ENCODE measurements at regions not wholly inside any gene's neighbourhood (a gene's known extent, or its start where the extent isn't known, plus 50 kb on each side); places are given as distances from the start of the nearest gene placed in this dataset.
"Not testable (repeated sequence)": the region's sequence is repeated elsewhere in the genome, so short reads cannot be mapped to it uniquely, and the experiment has no call there.

- Mint-ChIP-seq H3K4me1 (ENCODE audit: low read depth) (no peaks in the 10 kb centered on the region), H3K27ac (no peak overlapping the region), H3K27me3 (ENCODE audit: low read depth) (no peaks in the 10 kb centered on the region), H3K36me3 (ENCODE audit: low read depth) (no peaks in the 10 kb centered on the region), H3K4me3 (no peak overlapping the region), H3K9me3 (ENCODE audit: insufficient read depth) (peaks cover 8% of the 10 kb centered on the region)
- no peak for DNase-seq
- ChIA-PET CTCF (no interaction called here), POLR2A (no interaction called here)
- ATAC-seq, result no peak
These were observed 188.8 kb downstream of the MRPS30 start for GRCh38 chr5:44997506-44997905.

DNA sequence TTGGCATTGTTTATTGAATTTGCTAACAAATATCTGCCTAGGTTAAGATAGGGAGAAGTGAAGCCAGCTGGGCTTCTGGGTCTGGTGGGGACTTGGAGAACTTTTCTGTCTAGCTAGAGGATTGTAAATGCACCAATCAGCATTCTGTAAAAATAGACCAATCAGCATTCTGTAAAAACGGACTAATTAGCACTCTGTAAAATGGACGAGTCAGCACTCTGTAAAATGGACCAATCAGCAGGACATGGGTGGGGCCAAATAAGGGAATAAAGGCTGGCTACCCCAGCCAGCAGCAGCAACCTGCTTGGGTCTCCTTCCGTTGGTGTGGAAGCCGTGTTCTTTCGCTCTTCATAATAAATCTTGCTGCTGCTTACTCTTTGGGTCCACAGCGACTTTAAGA, 198.4 kb downstream of the MRPS30 start:
- ATAC-seq, H3K4me3 Mint-ChIP-seq: not testable (repeated sequence)

GRCh38 chr5:45017568-45017967, 208.8 kb downstream of the MRPS30 start:
- ChIA-PET POLR2A (no interaction called here), CTCF (no interaction called here)
- Mint-ChIP-seq H3K4me3 (no peak overlapping the region), H3K36me3 (ENCODE audit: low read depth) (no peaks in the 10 kb centered on the region), H3K27ac (no peak overlapping the region), H3K4me1 (ENCODE audit: low read depth) (no peaks in the 10 kb centered on the region), H3K9me3 (ENCODE audit: insufficient read depth) (no peaks in the 10 kb centered on the region), H3K27me3 (ENCODE audit: low read depth) (no peaks in the 10 kb centered on the region)
- DNase-seq (no peak), ATAC-seq (no peak)

More for the DNA sequence above, 198.4 kb downstream of the MRPS30 start:
- H3K9me3 Mint-ChIP-seq (ENCODE audit: insufficient read depth); POLR2A ChIA-PET; H3K4me1 Mint-ChIP-seq (ENCODE audit: low read depth); CTCF ChIA-PET; H3K36me3 Mint-ChIP-seq (ENCODE audit: low read depth); H3K27ac Mint-ChIP-seq; DNase-seq; H3K27me3 Mint-ChIP-seq (ENCODE audit: low read depth): not testable (repeated sequence)

DNA sequence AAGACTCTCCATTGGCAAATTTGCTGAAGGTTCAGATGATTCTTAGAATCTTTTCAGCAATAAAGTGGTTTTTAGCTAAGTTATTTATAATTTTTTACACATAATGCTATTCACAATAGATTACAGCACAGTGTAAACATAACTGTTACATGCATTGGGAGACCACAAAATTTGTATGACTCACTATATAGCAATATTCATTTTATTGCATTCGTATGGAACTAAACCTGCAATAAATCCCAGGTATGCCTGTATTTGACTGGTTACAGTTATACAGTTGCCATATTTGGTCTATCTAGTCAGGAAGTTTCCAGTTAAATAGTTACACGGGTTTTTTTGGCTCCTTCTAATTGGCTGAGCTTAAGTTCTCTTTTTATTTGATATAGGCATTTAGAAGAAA, 220.8 kb downstream of the MRPS30 start:
- ATAC-seq (no peak), DNase-seq (no peak)
- POLR2A ChIA-PET, result no interaction called here
- peaks cover 6% of the 10 kb centered on the region for H3K9me3 Mint-ChIP-seq (ENCODE audit: insufficient read depth)
- no peak overlapping the region for H3K4me3 Mint-ChIP-seq
- H3K4me1 Mint-ChIP-seq (ENCODE audit: low read depth), result no peaks in the 10 kb centered on the region
- no peaks in the 10 kb centered on the region for H3K36me3 Mint-ChIP-seq (ENCODE audit: low read depth)
- no peak overlapping the region for H3K27ac Mint-ChIP-seq
- CTCF ChIA-PET, result no interaction called here
- H3K27me3 Mint-ChIP-seq (ENCODE audit: low read depth), result no peaks in the 10 kb centered on the region

DNA sequence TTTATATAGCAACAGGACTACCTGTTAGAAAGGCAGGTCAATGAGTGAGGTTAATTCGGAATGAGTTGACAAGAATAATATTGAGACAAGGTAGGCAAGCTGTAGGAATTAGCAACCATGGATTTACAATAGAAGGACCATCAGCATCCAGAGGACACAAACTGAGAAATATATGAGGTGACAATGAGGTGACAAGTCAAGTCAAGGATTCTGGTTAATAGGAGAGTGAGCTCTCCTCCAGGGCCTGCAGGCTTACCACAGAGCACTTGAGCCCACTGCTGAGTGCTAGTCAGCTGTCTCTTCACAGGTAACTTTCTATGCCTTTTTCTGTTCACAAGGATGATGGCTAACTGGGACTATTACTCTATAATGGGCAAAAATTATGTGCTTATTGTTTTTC, 227.2 kb downstream of the MRPS30 start:
- ChIA-PET POLR2A (no interaction called here), CTCF (no interaction called here)
- ATAC-seq (no peak), DNase-seq (no peak)
- H3K4me3 Mint-ChIP-seq, result no peak overlapping the region
- H3K27ac Mint-ChIP-seq, result no peak overlapping the region
- H3K9me3 Mint-ChIP-seq (ENCODE audit: insufficient read depth), result no peaks in the 10 kb centered on the region
- H3K4me1 Mint-ChIP-seq (ENCODE audit: low read depth), result no peaks in the 10 kb centered on the region
- no peaks in the 10 kb centered on the region for H3K27me3 Mint-ChIP-seq (ENCODE audit: low read depth)
- no peaks in the 10 kb centered on the region for H3K36me3 Mint-ChIP-seq (ENCODE audit: low read depth)

DNA sequence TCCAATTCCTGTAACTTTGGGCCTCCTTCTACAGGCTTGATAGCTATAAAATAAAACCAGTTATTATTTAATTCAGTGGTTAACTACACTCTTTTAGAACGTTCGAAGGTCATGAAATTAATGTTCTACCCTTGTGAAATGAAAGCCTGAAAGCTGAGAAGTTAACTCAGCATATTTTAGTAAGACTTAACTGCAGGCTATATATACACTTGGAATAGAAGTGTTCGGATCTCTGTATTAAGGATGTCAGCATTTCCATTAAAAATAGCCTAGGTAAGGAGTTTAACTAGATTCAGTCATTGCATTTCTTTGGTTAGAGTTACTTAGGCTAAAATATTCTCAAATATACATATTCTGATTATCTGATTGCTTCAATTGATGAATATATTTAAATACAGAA, 229.2 kb downstream of the MRPS30 start:
- CTCF ChIA-PET, result interaction anchor here (0.8 to 1.3 kb wide), 3 partner anchors 10 to 658 kb away, joined by 3 to 4 read pairs (median 3); partner anchors contain the start of gene HCN1
- POLR2A ChIA-PET, result no interaction called here

GRCh38 chr5:45038366-45038987, 229.7 kb downstream of the MRPS30 start:
- no peaks in the 10 kb centered on the region for H3K27me3 Mint-ChIP-seq (ENCODE audit: low read depth)
- POLR2A ChIA-PET, result no interaction called here
- no peak for ATAC-seq

More for the DNA sequence above, 229.2 kb downstream of the MRPS30 start:
- DNase-seq (no peak), ATAC-seq (no peak)
- no peaks in the 10 kb centered on the region for H3K4me1 Mint-ChIP-seq (ENCODE audit: low read depth)
- peaks cover 3% of the 10 kb centered on the region for H3K9me3 Mint-ChIP-seq (ENCODE audit: insufficient read depth)
- H3K36me3 Mint-ChIP-seq (ENCODE audit: low read depth), result no peaks in the 10 kb centered on the region
- no peaks in the 10 kb centered on the region for H3K27me3 Mint-ChIP-seq (ENCODE audit: low read depth)
- H3K27ac Mint-ChIP-seq, result no peak overlapping the region
- H3K4me3 Mint-ChIP-seq, result no peak overlapping the region

GRCh38 chr5:45042283-45042682, 233.5 kb downstream of the MRPS30 start:
- ATAC-seq (no peak), DNase-seq (no peak)
- no peaks in the 10 kb centered on the region for H3K27me3 Mint-ChIP-seq (ENCODE audit: low read depth)
- no peak overlapping the region for H3K4me3 Mint-ChIP-seq
- CTCF ChIA-PET, result no interaction called here
- peaks cover 6% of the 10 kb centered on the region for H3K9me3 Mint-ChIP-seq (ENCODE audit: insufficient read depth)
- H3K27ac Mint-ChIP-seq, result no peak overlapping the region
- no peaks in the 10 kb centered on the region for H3K36me3 Mint-ChIP-seq (ENCODE audit: low read depth)
- POLR2A ChIA-PET, result no interaction called here
- no peaks in the 10 kb centered on the region for H3K4me1 Mint-ChIP-seq (ENCODE audit: low read depth)

More at GRCh38 chr5:45038366-45038987, 229.7 kb downstream of the MRPS30 start:
- no peak overlapping the region for H3K4me3 Mint-ChIP-seq
- no peak overlapping the region for H3K27ac Mint-ChIP-seq
- CTCF ChIA-PET, result interaction anchor here (0.9 to 1.3 kb wide), 2 partner anchors 11 to 658 kb away, joined by 3 to 4 read pairs; partner anchors contain the start of gene HCN1
- no peaks in the 10 kb centered on the region for H3K36me3 Mint-ChIP-seq (ENCODE audit: low read depth)
- no peaks in the 10 kb centered on the region for H3K4me1 Mint-ChIP-seq (ENCODE audit: low read depth)
- H3K9me3 Mint-ChIP-seq (ENCODE audit: insufficient read depth), result peaks cover 3% of the 10 kb centered on the region
- no peak for DNase-seq

DNA sequence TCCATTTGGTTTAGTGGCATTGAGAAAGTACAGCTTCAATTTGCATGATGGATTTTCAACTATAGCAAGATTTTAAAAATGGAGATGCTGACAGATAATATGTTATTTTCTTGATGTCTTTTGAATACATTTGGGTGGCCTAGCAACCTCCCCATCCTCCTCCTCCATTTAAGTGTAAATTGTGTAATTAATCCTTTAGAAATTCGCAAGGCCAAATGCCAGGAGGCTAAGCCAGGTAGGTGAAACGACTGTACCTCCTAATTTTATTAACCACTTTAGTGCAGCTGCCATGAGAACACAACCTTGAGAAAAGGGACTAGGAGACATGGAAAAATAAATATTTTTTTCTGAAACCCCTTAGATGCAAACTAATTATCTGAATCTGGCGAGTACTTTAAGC, 248.8 kb downstream of the MRPS30 start:
- no peaks in the 10 kb centered on the region for H3K9me3 Mint-ChIP-seq (ENCODE audit: insufficient read depth)
- ChIA-PET CTCF (no interaction called here), POLR2A (no interaction called here)

GRCh38 chr5:45060724-45061123, 252.0 kb downstream of the MRPS30 start:
- DNase-seq, result no peak
- H3K4me1 Mint-ChIP-seq (ENCODE audit: low read depth), result no peaks in the 10 kb centered on the region
- no peaks in the 10 kb centered on the region for H3K27me3 Mint-ChIP-seq (ENCODE audit: low read depth)
- ChIA-PET CTCF (no interaction called here), POLR2A (no interaction called here)
- no peak overlapping the region for H3K27ac Mint-ChIP-seq
- H3K9me3 Mint-ChIP-seq (ENCODE audit: insufficient read depth), result peaks cover 5% of the 10 kb centered on the region
- no peak for ATAC-seq
- H3K36me3 Mint-ChIP-seq (ENCODE audit: low read depth), result no peaks in the 10 kb centered on the region
- no peak overlapping the region for H3K4me3 Mint-ChIP-seq

More for the DNA sequence above, 248.8 kb downstream of the MRPS30 start:
- Mint-ChIP-seq H3K4me3 (no peak overlapping the region), H3K4me1 (ENCODE audit: low read depth) (no peaks in the 10 kb centered on the region), H3K27ac (no peak overlapping the region), H3K36me3 (ENCODE audit: low read depth) (no peaks in the 10 kb centered on the region), H3K27me3 (ENCODE audit: low read depth) (no peaks in the 10 kb centered on the region)
- ATAC-seq (no peak), DNase-seq (no peak)

- ChIA-PET CTCF (no interaction called here), POLR2A (no interaction called here)
- DNase-seq (no peak), ATAC-seq (no peak)
- no peak overlapping the region for H3K4me3 Mint-ChIP-seq
- H3K27me3 Mint-ChIP-seq (ENCODE audit: low read depth), result no peaks in the 10 kb centered on the region
- no peak overlapping the region for H3K27ac Mint-ChIP-seq
- H3K4me1 Mint-ChIP-seq (ENCODE audit: low read depth), result no peaks in the 10 kb centered on the region
- no peaks in the 10 kb centered on the region for H3K36me3 Mint-ChIP-seq (ENCODE audit: low read depth)
- peaks cover 5% of the 10 kb centered on the region for H3K9me3 Mint-ChIP-seq (ENCODE audit: insufficient read depth)
These were observed 253.3 kb downstream of the MRPS30 start for GRCh38 chr5:45062044-45062443.

DNA sequence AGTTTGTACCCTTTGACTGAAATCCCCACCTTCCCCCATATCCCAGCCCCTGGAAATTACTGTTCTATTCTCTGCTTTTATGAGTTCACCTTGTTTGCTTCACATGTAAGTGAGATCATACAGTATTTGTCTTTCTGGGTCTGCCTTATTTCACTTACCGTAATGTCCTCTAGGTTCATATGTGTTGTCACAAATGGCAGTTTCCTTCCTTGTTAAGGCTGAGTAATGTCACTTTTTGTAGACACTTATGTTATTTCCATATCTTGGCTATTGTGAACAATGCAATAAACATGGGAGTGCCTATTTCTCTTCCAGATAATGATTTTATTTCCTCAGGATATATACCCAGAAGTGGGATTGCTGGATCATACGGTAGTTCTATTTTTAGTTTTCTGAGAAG, 272.3 kb downstream of the MRPS30 start:
- CTCF ChIA-PET, result no interaction called here
- no peaks in the 10 kb centered on the region for H3K27me3 Mint-ChIP-seq (ENCODE audit: low read depth)

GRCh38 chr5:45089870-45090269, 281.1 kb downstream of the MRPS30 start:
- Mint-ChIP-seq H3K36me3 (ENCODE audit: low read depth) (no peaks in the 10 kb centered on the region), H3K9me3 (ENCODE audit: insufficient read depth) (no peaks in the 10 kb centered on the region), H3K4me3 (no peak overlapping the region), H3K27me3 (ENCODE audit: low read depth) (no peaks in the 10 kb centered on the region), H3K27ac (no peak overlapping the region), H3K4me1 (ENCODE audit: low read depth) (no peaks in the 10 kb centered on the region)
- no peak for ATAC-seq
- no peak for DNase-seq
- ChIA-PET CTCF (no interaction called here), POLR2A (no interaction called here)

More for the DNA sequence above, 272.3 kb downstream of the MRPS30 start:
- Mint-ChIP-seq H3K4me1 (ENCODE audit: low read depth) (no peaks in the 10 kb centered on the region), H3K4me3 (no peak overlapping the region), H3K9me3 (ENCODE audit: insufficient read depth) (peaks cover 15% of the 10 kb centered on the region), H3K36me3 (ENCODE audit: low read depth) (no peaks in the 10 kb centered on the region), H3K27ac (no peak overlapping the region)
- POLR2A ChIA-PET, result no interaction called here
- ATAC-seq, result no peak
- DNase-seq, result no peak
